Globus pallidus (tissue), 1 donor: ENCODE measurements at regions not wholly inside any gene's neighbourhood (a gene's known extent, or its start where the extent isn't known, plus 50 kb on each side); places are given as distances from the start of the nearest gene placed in this dataset.
"Not testable (repeated sequence)": the region's sequence is repeated elsewhere in the genome, so short reads cannot be mapped to it uniquely, and the experiment has no call there.

Experiments
- DNase-seq: peaks from one replicate; pipeline ENCODE4 v3.0.0-alpha.2; 2015; ENCODE audit warnings: low spot score

GRCh38 chr6:95660544-95660943 is 83.2 kb downstream of the MANEA start:
- no peak for DNase-seq

- no peak for DNase-seq
Observed at GRCh38 chr6:95670011-95670463, 92.7 kb downstream of the MANEA start.

- no peak for DNase-seq
Observed at GRCh38 chr6:95676011-95676628, 98.8 kb downstream of the MANEA start.

- no peak for DNase-seq
Observed at GRCh38 chr6:95679981-95680380, 102.6 kb downstream of the MANEA start.

GRCh38 chr6:95681736-95682135 is 104.4 kb downstream of the MANEA start:
- DNase-seq = no peak

GRCh38 chr6:95682476-95682875 is 105.1 kb downstream of the MANEA start:
- DNase-seq = no peak

- DNase-seq = no peak
Observed at GRCh38 chr6:95685822-95686221, 108.5 kb downstream of the MANEA start.

- DNase-seq = no peak
Observed at GRCh38 chr6:95686272-95686671, 108.9 kb downstream of the MANEA start.

GRCh38 chr6:95686895-95687294 is 109.6 kb downstream of the MANEA start:
- no peak for DNase-seq

- no peak for DNase-seq
Observed at GRCh38 chr6:95687839-95688238, 110.5 kb downstream of the MANEA start.

- no peak for DNase-seq
Observed at GRCh38 chr6:95690328-95690727, 113.0 kb downstream of the MANEA start.

GRCh38 chr6:95693108-95693507 is 115.8 kb downstream of the MANEA start:
- DNase-seq = no peak

GRCh38 chr6:95698271-95698670 is 120.9 kb downstream of the MANEA start:
- no peak for DNase-seq

GRCh38 chr6:95723638-95724037 is 146.3 kb downstream of the MANEA start:
- no peak for DNase-seq

- DNase-seq = no peak
Observed at GRCh38 chr6:95725344-95725743, 148.0 kb downstream of the MANEA start.

GRCh38 chr6:95740157-95740556 is 162.8 kb downstream of the MANEA start:
- no peak for DNase-seq

- DNase-seq = no peak
Observed at GRCh38 chr6:95741045-95741444, 163.7 kb downstream of the MANEA start.

GRCh38 chr6:95742767-95743289 is 165.5 kb downstream of the MANEA start:
- no peak for DNase-seq

- DNase-seq = no peak
Observed at GRCh38 chr6:95743591-95743990, 166.3 kb downstream of the MANEA start.

GRCh38 chr6:95758236-95759069 is 181.1 kb downstream of the MANEA start:
- DNase-seq = not testable (repeated sequence)

GRCh38 chr6:95767897-95768463 is 190.6 kb downstream of the MANEA start:
- DNase-seq = no peak

- no peak for DNase-seq
Observed at GRCh38 chr6:95768539-95768938, 191.2 kb downstream of the MANEA start.

- no peak for DNase-seq
Observed at GRCh38 chr6:95777338-95777737, 200.0 kb downstream of the MANEA start.
